Large intestine (tissue), 3 donors: ENCODE measurements at regions not wholly inside any gene's neighbourhood (a gene's known extent, or its start where the extent isn't known, plus 50 kb on each side); places are given as distances from the start of the nearest gene placed in this dataset.
"Not testable (repeated sequence)": the region's sequence is repeated elsewhere in the genome, so short reads cannot be mapped to it uniquely, and the experiment has no call there.

ENCODE experiments used
- DNase-seq, 2 donors: peaks; one replicate each; pipeline versions ENCODE4 v3.0.0 to v3.0.0-alpha.2; 2013
- H3K27ac ChIP-seq: one replicate; pipeline ENCODE4 v1.5.1; 2013; ENCODE audit warnings: low read length
- H3K27me3 ChIP-seq: 2 replicates; pipeline ENCODE4 v1.6.1; 2013; ENCODE audit warnings: low read length; ENCODE audit not compliant: control insufficient read depth, insufficient read depth
- H3K36me3 ChIP-seq: 2 replicates; pipeline ENCODE4 v1.6.1; 2013; ENCODE audit warnings: low read length; ENCODE audit not compliant: control insufficient read depth, insufficient read depth
- H3K4me1 ChIP-seq: one replicate; pipeline ENCODE4 v1.6.1; 2013; ENCODE audit warnings: low read length; ENCODE audit not compliant: control insufficient read depth, insufficient read depth
- H3K4me3 ChIP-seq: one replicate; pipeline ENCODE4 v1.5.1; 2013; ENCODE audit warnings: low read length
- H3K9me3 ChIP-seq: one replicate; pipeline ENCODE4 v1.6.1; 2013; ENCODE audit warnings: mild to moderate bottlenecking, low read depth, low read length, moderate library complexity; ENCODE audit not compliant: control insufficient read depth
- WGBS: methylation state at CpG from one replicate; pipeline ENCODE4 v1.1.5; 2013; ENCODE audit warnings: low lambda C conversion rate; ENCODE audit not compliant: insufficient coverage; 5-methylcytosine and 5-hydroxymethylcytosine counted together

DNA sequence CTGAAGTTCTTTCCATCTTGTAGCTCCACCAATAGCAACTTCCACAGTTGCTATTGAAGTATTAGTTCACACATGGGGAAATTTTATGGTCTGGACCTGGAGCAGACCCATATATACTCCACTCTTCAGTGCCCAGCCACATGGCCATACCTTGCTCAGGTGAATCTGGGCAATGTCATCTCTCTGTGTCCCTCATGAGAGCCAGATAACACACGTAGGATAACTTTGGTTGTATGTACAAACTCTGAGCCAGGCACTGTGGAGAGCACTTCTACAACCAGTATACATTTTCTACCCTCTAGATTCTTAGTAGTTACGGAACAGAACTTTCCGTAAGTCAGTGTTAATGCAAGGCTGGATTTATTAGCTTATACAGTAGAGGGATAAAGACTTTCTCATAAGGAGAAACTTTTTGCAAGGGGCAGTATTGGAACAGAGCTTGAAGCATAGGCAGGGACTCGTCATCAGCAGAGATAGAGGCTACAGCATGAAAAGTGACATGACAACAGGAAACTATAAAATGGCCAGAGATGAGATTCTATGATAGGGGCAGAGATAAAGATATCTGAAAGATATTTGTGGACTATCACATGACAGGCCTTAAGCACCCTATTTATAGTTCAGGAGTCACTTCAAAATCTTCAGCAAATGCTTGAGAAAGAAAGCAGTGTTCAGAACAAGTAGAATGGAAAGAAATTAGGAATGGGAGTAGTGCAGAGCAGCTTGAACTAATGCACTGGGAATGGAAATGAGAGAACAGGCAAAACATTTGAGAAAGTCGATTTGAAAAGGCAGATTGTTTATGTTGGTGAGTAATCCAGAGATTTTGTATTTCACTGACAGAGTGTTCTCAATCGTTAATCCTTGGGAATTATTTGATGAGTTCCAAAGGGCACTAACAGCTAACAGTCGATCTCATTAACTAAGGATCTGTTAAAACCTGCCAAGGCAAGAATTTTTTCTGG, 481.8 kb downstream of the USP25 start:
- H3K27ac ChIP-seq = no peak overlapping the region
- no peaks in the 10 kb centered on the region for H3K36me3 ChIP-seq
- H3K9me3 ChIP-seq = no peaks in the 10 kb centered on the region
- no peaks in the 10 kb centered on the region for H3K4me1 ChIP-seq
- H3K4me3 ChIP-seq = no peak overlapping the region
- DNase-seq = peak in 1 of 2 donors; percentile 32
- WGBS = 28% methylated on average over 2 of the region's 7 CpGs
- no peaks in the 10 kb centered on the region for H3K27me3 ChIP-seq

DNA sequence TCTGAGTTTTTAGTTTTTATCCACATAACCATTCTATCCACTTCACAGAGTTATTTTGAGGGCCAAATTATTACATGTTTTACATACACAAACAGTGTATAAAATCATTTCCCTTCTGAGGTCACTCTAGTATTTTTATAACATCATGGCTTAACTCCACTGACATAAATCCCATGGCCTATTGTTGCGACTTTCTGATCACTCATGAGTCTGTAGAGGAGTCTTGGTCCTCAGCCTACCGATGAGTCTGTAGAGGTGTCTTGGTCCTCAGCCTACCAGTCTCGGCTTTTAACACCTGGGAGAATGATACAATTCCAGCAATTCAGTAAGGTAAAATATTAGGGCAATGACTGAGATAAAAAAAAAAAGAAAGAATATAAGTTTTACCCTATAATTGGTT, 483.7 kb downstream of the USP25 start:
- no peaks in the 10 kb centered on the region for H3K27me3 ChIP-seq
- no peak overlapping the region for H3K4me3 ChIP-seq
- DNase-seq = no peak
- no peaks in the 10 kb centered on the region for H3K4me1 ChIP-seq
- H3K9me3 ChIP-seq = no peaks in the 10 kb centered on the region
- no peak overlapping the region for H3K27ac ChIP-seq
- 100% methylated on average over 2 of the region's 3 CpGs for WGBS
- no peaks in the 10 kb centered on the region for H3K36me3 ChIP-seq

DNA sequence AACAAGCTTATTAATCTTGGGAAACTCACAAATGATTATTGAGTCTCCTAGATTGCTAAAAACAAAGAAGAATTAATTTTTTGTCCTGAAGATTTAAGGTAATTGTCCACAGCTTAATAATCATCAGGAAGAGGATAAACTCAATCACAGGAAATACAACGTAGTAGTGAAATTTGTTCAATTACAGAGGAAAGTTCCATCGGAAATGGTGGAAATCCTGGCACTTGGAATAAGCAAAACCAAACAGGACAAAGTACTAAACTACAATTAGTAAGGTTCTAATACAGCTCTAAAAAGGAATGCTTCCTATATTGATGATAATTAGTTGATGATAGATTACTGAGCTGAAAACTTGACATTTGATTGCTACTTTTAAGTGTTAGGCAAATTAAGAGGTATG, 485.4 kb downstream of the USP25 start:
- H3K27me3 ChIP-seq = no peaks in the 10 kb centered on the region
- H3K4me1 ChIP-seq = no peaks in the 10 kb centered on the region
- no peaks in the 10 kb centered on the region for H3K9me3 ChIP-seq
- H3K27ac ChIP-seq = no peak overlapping the region
- no peaks in the 10 kb centered on the region for H3K36me3 ChIP-seq
- no peak for DNase-seq
- 79% methylated on average over 2 of the region's 2 CpGs for WGBS
- H3K4me3 ChIP-seq = no peak overlapping the region

GRCh38 chr21:16215663-16216183, 485.9 kb downstream of the USP25 start:
- no CpG with 5 or more reads among the region's 2 CpGs for WGBS
- Histone ChIP-seq H3K27ac (no peak overlapping the region), H3K9me3 (no peaks in the 10 kb centered on the region), H3K36me3 (no peaks in the 10 kb centered on the region), H3K4me1 (no peaks in the 10 kb centered on the region), H3K27me3 (no peaks in the 10 kb centered on the region), H3K4me3 (no peak overlapping the region)
- no peak for DNase-seq

- H3K4me1 ChIP-seq = no peaks in the 10 kb centered on the region
- H3K27ac ChIP-seq = no peak overlapping the region
- no peaks in the 10 kb centered on the region for H3K27me3 ChIP-seq
- no peak for DNase-seq
- H3K9me3 ChIP-seq = no peaks in the 10 kb centered on the region
- no CpG with 5 or more reads among the region's 3 CpGs for WGBS
- H3K36me3 ChIP-seq = no peaks in the 10 kb centered on the region
- H3K4me3 ChIP-seq = no peak overlapping the region
These were observed 486.6 kb downstream of the USP25 start for GRCh38 chr21:16216288-16216962.

- H3K27me3 ChIP-seq = no peaks in the 10 kb centered on the region
- no peak overlapping the region for H3K27ac ChIP-seq
- no peak overlapping the region for H3K4me3 ChIP-seq
- DNase-seq = peak in 1 of 2 donors; percentile 9
- no peaks in the 10 kb centered on the region for H3K4me1 ChIP-seq
- 60% methylated on average over 2 of the region's 4 CpGs for WGBS
- no peaks in the 10 kb centered on the region for H3K9me3 ChIP-seq
- no peaks in the 10 kb centered on the region for H3K36me3 ChIP-seq
These were observed 489.0 kb downstream of the USP25 start for GRCh38 chr21:16218682-16219343.

GRCh38 chr21:16224756-16225155, 495.0 kb downstream of the USP25 start:
- H3K9me3 ChIP-seq, H3K27me3 ChIP-seq, H3K27ac ChIP-seq, H3K4me1 ChIP-seq, DNase-seq, H3K4me3 ChIP-seq, H3K36me3 ChIP-seq: not testable (repeated sequence)
- WGBS = no CpG with 5 or more reads among the region's 3 CpGs

GRCh38 chr21:16239659-16240265, 510.0 kb downstream of the USP25 start:
- H3K4me3 ChIP-seq = no peak overlapping the region
- H3K27me3 ChIP-seq = no peaks in the 10 kb centered on the region
- no peak for DNase-seq
- no peak overlapping the region for H3K27ac ChIP-seq
- WGBS = 94% methylated on average over 3 of the region's 11 CpGs
- H3K36me3 ChIP-seq = no peaks in the 10 kb centered on the region
- no peaks in the 10 kb centered on the region for H3K4me1 ChIP-seq
- H3K9me3 ChIP-seq = no peaks in the 10 kb centered on the region

GRCh38 chr21:16241016-16241415, 511.2 kb downstream of the USP25 start:
- Histone ChIP-seq H3K36me3 (no peaks in the 10 kb centered on the region), H3K4me3 (no peak overlapping the region), H3K27me3 (no peaks in the 10 kb centered on the region), H3K4me1 (no peaks in the 10 kb centered on the region), H3K9me3 (no peaks in the 10 kb centered on the region), H3K27ac (no peak overlapping the region)
- 100% methylated on average over 2 of the region's 2 CpGs for WGBS
- DNase-seq = no peak

GRCh38 chr21:16241479-16241963, 511.7 kb downstream of the USP25 start:
- no peaks in the 10 kb centered on the region for H3K36me3 ChIP-seq
- 0% methylated on average over 1 of the region's 6 CpGs for WGBS
- no peak overlapping the region for H3K4me3 ChIP-seq
- H3K4me1 ChIP-seq = no peaks in the 10 kb centered on the region
- no peaks in the 10 kb centered on the region for H3K9me3 ChIP-seq
- H3K27me3 ChIP-seq = no peaks in the 10 kb centered on the region
- DNase-seq = no peak
- H3K27ac ChIP-seq = no peak overlapping the region
